Upper lobe of right lung (tissue), 1 donor: ENCODE measurements at regions not wholly inside any gene's neighbourhood (a gene's known extent, or its start where the extent isn't known, plus 50 kb on each side); places are given as distances from the start of the nearest gene placed in this dataset.

ENCODE experiments used
- ATAC-seq: fragments of 200-7000 bp; cut with Tn5 transposase; one replicate; pipeline ENCODE4 v1.9.1; 2020; ENCODE audit warnings: mild to moderate bottlenecking, moderate library complexity
- DNase-seq: peaks from one replicate; pipeline ENCODE4 v3.0.0-alpha.2; 2020
- H3K27ac ChIP-seq: fragments of 200-600 bp; one replicate; pipeline ENCODE4 v1.8.0; 2022
- H3K27me3 ChIP-seq: fragments of 200-600 bp; one replicate; pipeline ENCODE4 v1.8.0; 2022; ENCODE audit warnings: mild to moderate bottlenecking
- H3K36me3 ChIP-seq: fragments of 200-600 bp; one replicate; pipeline ENCODE4 v1.8.0; 2022
- H3K4me1 ChIP-seq: fragments of 200-600 bp; one replicate; pipeline ENCODE4 v1.8.0; 2022
- H3K4me3 ChIP-seq: fragments of 200-600 bp; one replicate; pipeline ENCODE4 v1.8.0; 2022; ENCODE audit warnings: mild to moderate bottlenecking
- H3K9me3 ChIP-seq: fragments of 200-600 bp; one replicate; pipeline ENCODE4 v1.8.0; 2022
- CTCF ChIP-seq: fragments of 200-600 bp; IDR thresholded peaks from one replicate; pipeline ENCODE4 v1.8.0; 2022; ENCODE audit warnings: antibody characterized with exemption
- intact Hi-C: fragments of 100-400 bp; cut with DNase I; formaldehyde crosslinking; loops from one replicate; pipeline ENCODE4 v1.11.0; 2022
- donor health status: DM: no; HTN: yes; CAD: no; lungs with severe emphysema.

- TF ChIP-seq CTCF, result no peak
- no peaks in the 10 kb centered on the region for H3K9me3 ChIP-seq
- H3K4me3 ChIP-seq, result no peak overlapping the region
- no peaks in the 10 kb centered on the region for H3K36me3 ChIP-seq
- no peaks in the 10 kb centered on the region for H3K4me1 ChIP-seq
- DNase-seq (no peak), ATAC-seq (no peak)
- H3K27ac ChIP-seq, result no peak overlapping the region
- intact Hi-C loops, result no loop called here
- H3K27me3 ChIP-seq, result no peaks in the 10 kb centered on the region
These were observed 408.0 kb downstream of the TMEM182 start for GRCh38 chr2:103169861-103170260.

GRCh38 chr2:103172821-103173220, 411.0 kb downstream of the TMEM182 start:
- no peak overlapping the region for H3K4me3 ChIP-seq
- no peaks in the 10 kb centered on the region for H3K27me3 ChIP-seq
- no peak overlapping the region for H3K27ac ChIP-seq
- ATAC-seq (no peak), DNase-seq (no peak)
- H3K4me1 ChIP-seq, result no peaks in the 10 kb centered on the region
- no peaks in the 10 kb centered on the region for H3K36me3 ChIP-seq
- no peak for TF ChIP-seq CTCF
- intact Hi-C loops, result no loop called here
- H3K9me3 ChIP-seq, result no peaks in the 10 kb centered on the region

DNA sequence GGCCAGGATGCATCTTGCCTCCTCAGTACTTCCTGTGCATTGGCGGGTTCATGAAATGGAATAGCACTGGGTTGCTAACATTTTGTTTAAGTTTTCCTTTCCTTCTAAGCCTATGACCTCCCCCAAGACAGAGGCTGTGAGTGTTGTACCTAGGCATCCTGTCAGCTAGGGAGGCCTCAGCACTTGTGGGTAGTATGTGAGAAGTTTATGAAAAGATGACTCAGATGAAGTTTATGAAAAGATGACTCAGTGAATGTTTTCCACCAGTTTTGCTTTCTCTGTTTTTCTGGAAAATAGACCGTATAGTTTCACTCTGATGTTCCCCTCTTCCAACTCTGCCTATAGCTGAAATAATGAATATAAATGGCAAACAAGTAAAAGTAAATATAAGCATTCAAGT, 412.9 kb downstream of the TMEM182 start:
- ATAC-seq (no peak), DNase-seq (no peak)
- H3K4me3 ChIP-seq, result no peak overlapping the region
- H3K27me3 ChIP-seq, result no peaks in the 10 kb centered on the region
- intact Hi-C loops, result no loop called here
- H3K27ac ChIP-seq, result no peak overlapping the region
- H3K9me3 ChIP-seq, result no peaks in the 10 kb centered on the region
- H3K36me3 ChIP-seq, result no peaks in the 10 kb centered on the region
- no peaks in the 10 kb centered on the region for H3K4me1 ChIP-seq
- TF ChIP-seq CTCF, result no peak

DNA sequence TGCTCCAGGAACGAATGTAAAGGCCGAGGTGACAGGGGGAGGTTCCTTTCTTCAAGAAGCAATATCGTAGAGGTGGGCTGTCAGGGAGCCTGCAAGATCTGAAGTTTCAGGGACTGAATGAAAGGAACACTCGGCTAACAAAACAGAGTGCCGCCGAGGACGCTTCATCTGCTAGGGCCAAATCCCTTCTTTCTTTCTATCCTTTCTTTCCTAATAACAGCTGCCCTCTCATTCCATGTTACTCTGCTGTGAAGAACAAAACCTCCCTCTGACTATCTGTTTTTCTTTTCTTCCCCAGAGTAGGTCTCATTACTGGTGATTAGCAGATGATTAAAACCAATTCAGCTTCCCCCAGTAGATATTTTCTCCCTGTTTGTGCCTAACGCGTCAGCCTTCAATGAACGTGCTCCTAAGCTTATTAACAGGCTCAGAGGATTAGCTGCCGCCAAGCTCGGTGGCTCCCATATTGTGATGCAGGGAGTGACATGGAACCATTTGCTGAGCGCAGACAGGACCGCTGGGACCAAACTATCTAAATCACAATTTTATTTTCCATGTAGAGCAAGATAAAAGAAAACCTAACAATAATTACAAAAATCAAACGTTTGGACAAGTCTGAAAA, 414.6 kb downstream of the TMEM182 start:
- TF ChIP-seq CTCF, result no peak
- no peak overlapping the region for H3K27ac ChIP-seq
- no peak overlapping the region for H3K4me3 ChIP-seq
- no peaks in the 10 kb centered on the region for H3K4me1 ChIP-seq
- no peaks in the 10 kb centered on the region for H3K36me3 ChIP-seq
- intact Hi-C loops, result no loop called here
- no peak for ATAC-seq
- no peaks in the 10 kb centered on the region for H3K27me3 ChIP-seq
- DNase-seq, result no peak
- H3K9me3 ChIP-seq, result no peaks in the 10 kb centered on the region

DNA sequence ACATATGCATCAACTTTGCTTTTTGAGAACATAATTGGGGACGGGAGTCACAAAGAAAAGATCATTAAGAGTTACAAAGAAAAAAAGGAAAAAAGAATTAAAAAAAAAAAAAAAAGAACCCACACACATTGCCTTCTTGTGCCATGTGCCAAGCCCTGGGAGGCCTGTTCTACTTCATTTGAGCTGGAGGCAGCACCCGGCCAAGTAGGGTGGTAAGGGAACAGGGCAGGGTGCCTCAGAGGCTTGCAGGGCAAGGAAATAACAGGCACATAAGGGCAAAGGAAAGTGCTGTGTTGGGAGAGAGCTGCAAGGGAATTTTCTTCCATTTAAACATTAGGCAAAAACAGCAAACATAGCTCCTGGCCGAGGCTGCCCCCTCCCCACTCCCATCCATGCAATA, 418.0 kb downstream of the TMEM182 start:
- no peaks in the 10 kb centered on the region for H3K27me3 ChIP-seq
- DNase-seq (no peak), ATAC-seq (no peak)
- H3K4me3 ChIP-seq, result no peak overlapping the region
- no peaks in the 10 kb centered on the region for H3K36me3 ChIP-seq
- intact Hi-C loops, result no loop called here
- no peak for TF ChIP-seq CTCF
- no peak overlapping the region for H3K27ac ChIP-seq
- H3K9me3 ChIP-seq, result no peaks in the 10 kb centered on the region
- H3K4me1 ChIP-seq, result no peaks in the 10 kb centered on the region

GRCh38 chr2:103183061-103183460, 421.2 kb downstream of the TMEM182 start:
- no peaks in the 10 kb centered on the region for H3K36me3 ChIP-seq
- no peak overlapping the region for H3K4me3 ChIP-seq
- H3K27me3 ChIP-seq, result no peaks in the 10 kb centered on the region
- no peak for ATAC-seq
- intact Hi-C loops, result no loop called here
- no peak for TF ChIP-seq CTCF
- DNase-seq, result no peak
- no peak overlapping the region for H3K27ac ChIP-seq
- H3K9me3 ChIP-seq, result no peaks in the 10 kb centered on the region
- H3K4me1 ChIP-seq, result no peaks in the 10 kb centered on the region
